SKM-1 treated with dmso at 0.1 percent for 144 hours (cell line): ENCODE measurements at regions not wholly inside any gene's neighbourhood (a gene's known extent, or its start where the extent isn't known, plus 50 kb on each side); places are given as distances from the start of the nearest gene placed in this dataset.

ENCODE experiments used
- DNase-seq: peaks from one replicate; lab custom pipeline; 2025; ENCODE audit not compliant: unreplicated experiment; lab: John Stamatoyannopoulos, UW

DNA sequence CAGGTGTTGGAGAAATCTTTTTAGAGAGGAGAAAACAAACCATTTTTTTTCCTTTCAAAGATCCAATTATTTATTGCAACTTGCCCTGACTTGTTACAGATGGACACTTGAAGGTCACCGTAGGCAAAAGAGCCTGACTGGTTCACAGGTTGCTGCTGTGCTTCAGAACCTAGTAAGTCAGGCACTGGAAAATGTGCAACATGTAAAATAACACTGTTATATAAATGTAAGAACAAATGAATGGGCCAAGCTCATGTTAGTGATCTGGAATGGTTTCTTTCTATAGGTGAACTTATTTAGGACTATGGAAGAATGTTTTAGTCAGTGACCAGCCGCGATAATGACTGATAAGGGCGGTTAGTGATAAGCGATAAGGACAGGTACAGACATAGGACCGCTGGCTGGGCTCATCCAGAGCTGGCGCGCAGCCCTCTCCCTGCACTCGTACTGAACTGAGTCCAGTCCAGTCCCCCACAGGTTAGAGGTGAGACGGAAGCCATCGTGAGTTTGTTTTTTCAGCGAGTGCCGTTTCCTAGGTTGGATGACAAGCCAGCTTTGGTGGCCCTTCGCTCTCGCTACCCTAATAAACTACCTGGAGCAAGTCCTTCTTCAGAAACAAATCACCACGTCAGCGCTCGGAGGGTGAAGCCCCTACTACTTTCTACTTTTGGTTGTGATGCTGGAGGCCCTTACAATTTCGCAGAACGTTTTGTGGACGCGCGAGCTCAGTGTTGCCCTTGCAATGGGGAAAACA, 94.4 kb upstream of the PRDM1 start:
- no peak for DNase-seq

DNA sequence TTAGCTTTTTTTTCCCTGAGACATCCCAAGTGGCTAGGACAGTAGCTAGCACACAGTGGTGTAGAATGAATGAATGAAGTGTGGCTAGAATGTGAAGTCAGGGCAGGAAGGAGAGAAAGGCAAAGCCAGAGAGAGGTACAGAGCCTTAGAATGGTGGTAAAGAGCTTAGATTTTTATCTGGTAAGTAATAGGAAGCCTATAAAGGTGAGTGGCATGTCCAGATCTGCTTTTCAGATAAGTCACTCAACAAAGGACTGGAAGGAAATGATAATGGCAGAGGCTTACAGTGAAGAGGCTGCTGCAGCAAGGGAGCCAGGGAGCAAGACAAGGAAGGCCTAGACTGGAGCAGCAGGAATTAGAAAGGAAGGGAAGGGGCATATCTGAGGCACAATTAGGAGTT, 96.0 kb upstream of the PRDM1 start:
- DNase-seq = no peak

DNA sequence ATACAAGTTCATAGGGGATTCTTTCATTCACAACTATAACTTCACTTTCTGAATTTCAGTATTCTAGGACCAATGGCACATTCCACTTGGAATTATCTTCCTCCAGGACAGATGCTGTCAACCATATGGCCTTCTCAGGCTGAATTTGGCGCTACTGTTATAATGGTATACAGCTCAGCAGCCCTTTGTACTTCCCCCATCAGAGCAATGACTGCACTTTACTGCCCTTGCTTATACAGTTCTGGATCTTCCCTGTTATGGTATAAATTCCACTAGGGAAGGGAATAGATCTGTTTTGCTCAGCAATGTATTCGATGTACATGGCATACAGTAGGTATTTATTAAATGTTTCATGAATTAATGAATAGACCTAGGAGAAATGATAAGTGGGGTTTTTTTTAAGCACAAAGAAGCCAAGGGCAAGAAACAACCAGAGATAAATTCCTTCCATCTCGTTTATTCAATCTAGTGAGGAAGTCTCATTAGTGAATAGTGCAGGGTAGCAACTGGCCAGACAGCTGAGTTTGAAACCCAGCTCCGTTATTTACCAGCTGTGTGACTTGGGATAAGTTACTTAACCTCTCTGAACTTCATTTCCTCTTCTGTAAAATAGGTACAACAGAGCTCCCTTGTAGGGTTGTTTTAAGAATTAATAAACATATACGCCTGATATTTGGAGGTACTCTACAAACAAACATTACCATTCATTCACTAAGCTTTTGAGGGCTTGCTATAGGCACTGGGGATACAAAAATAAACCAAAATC, 97.1 kb upstream of the PRDM1 start:
- no peak for DNase-seq

DNA sequence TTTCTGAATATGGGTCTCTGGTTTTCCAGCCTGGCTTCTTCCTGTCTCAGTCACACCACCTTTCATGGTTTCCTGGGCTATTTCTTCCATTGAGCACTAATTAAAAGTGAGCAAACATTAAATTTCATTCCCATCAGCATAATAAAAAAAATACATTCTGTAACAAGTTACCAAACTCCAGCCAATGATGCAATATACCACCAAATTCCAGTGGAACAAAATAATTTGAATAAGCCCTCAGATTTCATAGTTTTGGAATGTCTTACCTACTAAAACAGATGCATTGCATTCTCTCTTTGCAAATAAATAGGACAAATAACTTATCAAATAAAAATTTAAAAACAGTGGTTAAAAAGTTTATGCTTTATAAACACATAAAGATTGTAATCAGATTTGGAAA, 97.8 kb upstream of the PRDM1 start:
- DNase-seq = no peak

DNA sequence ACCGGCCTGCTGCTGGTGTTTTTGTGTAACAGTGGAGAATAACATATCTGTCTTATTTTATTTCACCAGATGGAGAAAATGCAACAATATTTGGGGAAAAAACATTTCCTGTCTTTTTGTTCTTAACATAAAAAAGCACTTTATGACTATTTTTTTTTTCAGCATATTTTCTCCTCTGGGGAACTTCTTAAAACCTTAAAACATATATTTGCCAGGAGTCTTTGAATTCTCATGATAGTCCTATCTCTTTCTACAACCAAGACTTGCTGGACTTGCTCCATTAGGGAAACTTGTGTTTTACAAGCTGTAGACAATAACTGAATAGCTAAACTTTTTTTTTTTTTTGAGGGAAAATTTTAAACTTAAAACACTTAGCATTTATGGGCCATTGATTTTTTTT, 98.6 kb upstream of the PRDM1 start:
- DNase-seq = no peak

DNA sequence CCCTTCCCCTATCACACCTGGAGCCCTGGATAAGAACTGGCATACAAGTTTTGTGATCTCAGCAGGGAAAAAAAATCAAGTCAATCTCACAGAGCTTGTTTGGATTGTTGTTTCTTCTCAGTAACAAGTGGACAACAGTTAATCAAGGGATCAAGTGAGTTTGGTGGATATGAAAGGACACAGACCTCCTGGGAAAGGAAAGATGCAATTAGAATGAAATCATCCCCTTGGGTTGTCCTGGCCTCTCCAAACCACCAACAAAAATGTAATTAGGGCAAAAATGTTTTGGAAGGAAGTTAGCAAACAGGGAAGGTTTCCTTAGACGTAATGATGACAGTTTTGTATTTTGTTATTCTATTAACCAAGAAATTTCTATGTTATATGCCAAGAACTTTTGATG, 99.1 kb upstream of the PRDM1 start:
- DNase-seq = no peak

DNA sequence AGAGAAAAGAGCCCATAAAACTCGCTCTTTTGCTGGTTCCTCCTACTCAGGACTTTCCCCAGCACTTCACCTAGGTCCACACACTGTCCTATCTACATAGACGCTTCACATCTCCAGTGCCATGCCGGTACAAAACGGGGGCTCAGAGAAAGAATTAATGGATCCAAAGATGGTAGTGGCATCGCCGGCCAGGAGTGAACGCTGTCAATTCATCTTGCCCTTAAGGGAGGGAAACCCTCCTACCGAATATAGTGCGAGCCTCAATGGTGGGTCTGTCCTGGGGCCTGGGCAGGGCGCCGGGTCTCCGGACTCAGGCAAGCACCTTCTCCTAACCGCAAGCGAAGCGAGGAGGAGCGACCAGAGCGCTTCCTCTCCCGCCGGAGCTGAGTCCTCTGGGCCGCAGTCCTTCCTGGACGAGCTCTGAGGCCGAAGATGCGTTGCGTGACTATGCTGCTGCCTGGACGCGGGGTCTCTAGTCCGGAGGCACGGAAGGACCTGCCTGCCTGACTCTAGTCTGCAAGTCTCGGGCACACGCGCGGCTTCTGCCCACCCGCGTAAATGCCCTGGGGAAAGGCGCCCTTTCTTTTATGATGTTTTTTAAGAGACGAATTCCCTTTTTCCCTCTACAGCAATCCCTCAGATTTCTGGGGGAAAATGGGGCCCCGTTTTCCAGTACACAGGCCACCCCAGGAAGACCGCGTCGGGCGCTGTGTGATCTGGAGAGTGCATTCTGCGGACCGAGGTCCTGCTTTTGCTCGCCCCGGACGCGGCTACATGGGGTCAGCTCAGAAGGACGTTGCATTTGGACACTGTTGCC, 100.1 kb upstream of the PRDM1 start:
- no peak for DNase-seq

DNA sequence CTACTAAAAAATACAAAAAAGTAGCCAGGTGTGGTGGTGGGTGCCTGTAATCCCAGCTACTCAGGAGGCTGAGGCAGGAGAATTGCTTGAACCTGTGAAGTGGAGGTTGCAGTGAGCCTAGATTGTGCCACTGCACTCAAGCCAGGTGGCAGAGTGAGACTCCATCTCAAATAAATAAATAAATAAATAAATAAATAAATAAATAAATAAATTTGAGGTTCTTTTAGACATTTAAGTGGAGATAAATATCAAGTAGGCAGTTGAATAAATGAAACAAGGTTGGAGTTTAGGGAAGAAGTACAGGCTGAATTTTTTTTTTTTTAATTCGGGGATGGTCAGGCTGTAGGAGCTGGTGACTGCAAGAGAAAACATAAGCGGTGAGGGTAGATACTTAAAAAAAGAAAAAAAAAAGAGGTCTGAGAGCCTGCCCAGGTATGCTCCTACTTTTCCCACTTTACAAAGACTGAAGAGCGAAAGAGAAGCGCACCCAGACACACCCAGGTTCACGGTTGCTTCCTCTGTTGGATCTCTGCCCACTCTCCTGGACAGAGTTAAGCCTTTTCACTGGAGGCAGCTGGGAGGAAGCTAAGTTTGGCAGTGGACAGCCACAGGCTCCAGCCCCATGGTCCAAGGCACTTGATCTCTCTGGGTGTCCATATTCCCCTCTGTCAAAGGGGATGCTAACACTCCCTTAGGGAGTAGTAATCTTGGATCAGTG, 100.9 kb upstream of the PRDM1 start:
- DNase-seq = no peak

DNA sequence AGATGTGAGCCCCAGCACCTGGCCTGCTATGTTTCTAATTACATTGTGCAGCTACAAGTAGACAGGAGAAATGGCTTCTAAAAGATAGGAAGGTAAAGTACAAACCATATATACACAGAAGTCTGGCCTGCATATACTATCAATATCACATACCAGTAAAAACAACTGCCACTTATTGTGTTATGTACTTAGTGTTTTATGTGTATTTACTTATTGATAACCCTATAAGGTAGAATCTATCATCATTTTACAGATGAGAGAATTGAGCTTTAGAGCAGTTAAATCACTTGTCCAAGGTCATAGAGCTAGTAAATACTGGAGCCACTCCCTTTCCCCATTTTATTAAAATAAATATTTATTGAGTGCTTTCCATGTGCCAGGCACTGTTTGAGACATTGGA, 102.4 kb upstream of the PRDM1 start:
- DNase-seq = no peak

DNA sequence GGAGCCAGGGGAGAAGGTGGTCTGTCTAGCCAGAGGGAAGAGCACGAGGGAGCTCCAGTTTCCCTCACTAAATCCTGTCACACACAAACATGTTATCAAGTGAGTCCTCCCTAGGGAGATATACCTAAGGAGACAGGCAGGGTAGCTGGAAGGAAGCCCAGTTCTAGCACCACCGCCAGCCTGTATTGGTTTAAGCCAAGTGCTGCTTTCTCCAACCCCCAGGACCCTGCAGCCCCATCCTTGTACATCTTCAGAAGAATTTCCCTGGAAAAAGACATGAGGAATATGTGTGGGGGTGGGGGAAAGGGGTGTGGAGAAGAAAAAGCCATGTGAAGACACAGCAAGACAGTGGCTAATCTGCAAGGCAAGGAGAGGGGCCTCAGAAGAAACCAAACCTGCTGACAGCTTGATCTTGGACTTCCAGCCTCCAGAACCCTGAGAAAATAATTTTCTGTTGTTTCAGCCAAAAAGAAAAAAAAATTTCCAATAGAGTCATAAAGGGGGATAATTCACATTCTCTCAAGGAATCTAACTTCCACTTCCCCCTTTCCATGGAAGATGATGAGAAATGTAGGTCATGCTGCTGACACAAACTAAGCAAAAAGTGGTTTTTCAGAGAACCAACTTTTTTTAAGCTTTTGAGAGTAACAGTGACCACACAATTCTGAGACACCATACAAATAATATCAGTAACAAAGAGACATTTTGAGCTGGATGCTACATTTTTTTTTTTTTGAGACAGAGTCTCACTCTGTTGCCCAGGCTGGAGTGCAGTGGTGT, 103.2 kb upstream of the PRDM1 start:
- no peak for DNase-seq

DNA sequence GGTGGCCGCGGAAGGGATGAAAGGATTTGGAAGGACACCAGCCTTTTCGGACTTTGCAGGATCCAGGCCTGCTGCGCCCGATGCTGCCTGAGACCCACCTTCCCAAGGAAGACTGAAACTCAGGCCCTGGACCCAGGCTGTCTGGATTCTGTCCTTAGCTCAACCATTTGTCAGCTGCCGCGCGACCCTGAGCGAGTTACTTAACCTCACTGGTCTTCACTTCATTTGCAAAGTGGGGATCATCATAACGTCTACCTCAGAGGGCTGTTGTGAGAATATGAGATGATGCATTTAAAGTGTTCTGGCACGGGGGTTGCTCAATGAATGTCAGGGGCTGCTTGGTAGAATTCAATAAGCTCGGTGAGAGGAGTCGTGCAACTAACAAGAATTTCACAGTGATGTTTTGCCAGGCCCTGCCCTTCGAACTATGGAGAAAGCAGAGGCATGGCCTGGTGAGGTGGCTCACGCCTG, 104.2 kb upstream of the PRDM1 start:
- DNase-seq = no peak

DNA sequence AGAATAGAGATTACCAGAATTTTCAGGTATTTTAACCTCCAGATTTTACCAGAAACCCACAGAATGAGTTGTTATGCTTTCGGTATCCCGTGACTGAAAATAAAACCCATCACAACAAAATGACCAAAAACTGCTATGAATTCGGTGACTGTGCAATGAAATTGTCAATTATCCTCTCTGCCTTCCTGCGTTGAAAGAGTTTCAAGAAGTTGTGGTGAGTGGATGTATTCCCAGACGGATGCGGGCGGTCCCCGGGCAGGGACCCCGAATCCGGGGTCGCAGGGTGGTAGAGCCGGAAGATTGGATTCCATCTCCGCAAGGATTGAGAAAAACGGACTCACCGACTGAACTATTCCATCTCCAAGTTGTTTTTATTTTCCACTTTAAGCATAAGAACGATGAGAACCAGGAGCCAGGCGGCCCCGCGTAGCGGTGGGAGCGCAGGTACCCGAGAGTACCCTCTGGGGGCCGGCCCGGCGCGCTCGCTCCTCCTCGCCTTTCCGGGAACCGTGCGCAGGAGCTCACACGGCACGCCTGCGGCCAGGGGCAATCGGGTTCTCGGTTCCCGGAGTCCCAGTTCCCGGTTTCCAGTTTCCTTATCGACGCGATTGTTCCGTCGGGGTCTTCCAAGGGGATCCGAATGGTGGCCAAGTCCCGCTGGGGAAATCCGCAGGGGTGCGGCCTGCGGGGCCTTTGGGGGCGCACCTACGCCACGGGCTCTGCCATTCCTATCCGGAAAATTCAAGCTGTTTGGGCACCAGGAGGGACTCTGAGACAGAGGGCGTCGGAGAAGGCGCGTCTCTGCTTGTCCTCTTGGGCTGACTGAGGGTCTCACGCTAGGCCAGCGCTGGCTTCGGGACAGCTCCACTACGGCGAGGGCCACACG, 104.9 kb upstream of the PRDM1 start:
- DNase-seq = no peak

DNA sequence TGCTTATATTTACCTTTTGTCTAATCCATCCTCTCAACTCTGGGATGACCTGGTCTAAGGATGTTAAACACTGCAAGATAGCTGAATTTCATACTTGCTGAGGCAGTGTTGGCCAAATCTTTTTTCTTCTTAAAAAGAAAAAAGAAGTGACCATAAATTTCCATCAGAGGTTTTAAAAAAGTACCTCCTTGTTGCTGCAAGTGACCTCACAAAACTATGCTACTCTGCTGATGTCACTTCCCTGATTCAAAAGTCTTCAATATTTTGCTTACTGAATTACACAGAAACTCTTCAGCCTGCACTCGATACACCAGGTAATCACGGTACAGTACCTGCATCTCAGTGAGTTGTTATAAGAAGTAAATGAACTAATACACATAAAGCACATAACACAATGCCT, 107.2 kb upstream of the PRDM1 start:
- no peak for DNase-seq

DNA sequence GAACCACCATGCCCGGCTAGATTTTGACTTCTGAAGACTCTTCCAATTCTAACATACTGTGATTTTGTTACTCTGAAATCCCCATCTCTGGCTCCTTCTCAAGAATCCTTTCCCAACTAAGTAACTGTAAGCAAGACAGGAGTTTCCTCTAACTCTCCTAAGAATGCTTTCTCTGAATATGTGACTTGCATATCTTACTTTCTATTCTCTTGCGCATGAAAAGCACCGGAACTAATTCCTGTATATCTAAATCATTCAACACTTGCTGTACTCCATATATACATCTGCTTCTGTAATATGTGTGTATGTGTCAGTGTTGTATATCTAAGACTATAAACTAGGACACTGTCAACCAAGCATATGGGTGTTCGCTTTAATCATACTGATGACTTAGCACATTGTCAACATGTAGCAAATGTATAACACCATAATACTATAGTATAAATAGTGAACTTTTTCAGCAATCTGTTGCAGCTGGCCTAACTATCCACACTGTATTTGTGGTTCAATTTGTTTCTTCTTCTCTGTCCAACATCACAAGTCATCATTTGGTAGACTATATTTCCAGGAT, 108.1 kb upstream of the PRDM1 start:
- no peak for DNase-seq

DNA sequence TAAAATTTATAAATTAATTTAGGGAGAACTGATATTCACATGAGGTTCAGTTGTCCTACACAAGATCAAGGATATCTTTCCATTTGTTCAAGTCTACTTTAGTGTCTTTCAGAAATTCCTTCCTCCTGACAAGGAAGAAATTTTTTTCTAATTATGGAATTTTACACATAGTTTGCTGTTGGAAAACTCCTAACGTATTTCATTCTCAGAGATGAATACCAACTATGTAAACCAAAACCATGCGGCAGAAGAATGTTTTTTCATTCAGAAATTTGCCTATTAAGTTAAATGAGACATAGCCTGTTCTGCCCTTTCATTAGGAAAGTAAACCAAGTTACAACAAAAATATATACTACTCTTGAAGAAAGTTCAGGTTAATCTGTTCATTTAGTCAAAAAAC, 111.2 kb upstream of the PRDM1 start:
- no peak for DNase-seq

DNA sequence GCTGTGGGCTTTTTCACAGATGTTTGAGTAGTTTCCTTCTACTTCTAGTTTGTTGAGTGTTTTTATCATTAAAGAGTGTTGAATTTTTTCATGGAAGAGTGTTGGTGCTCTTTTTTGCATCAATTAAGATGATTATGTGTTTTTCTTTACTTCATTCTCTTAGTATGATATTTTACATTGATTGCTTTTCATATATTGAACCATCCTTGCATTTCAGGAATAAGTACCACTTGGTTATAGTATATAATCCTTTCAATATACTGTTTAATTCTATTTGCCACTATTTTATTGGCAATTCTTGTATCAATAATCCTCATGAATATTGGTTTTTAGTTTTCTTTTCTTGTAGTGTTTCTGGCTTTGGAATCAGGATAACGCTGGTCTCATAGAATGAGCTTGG, 113.7 kb upstream of the PRDM1 start:
- DNase-seq = no peak

DNA sequence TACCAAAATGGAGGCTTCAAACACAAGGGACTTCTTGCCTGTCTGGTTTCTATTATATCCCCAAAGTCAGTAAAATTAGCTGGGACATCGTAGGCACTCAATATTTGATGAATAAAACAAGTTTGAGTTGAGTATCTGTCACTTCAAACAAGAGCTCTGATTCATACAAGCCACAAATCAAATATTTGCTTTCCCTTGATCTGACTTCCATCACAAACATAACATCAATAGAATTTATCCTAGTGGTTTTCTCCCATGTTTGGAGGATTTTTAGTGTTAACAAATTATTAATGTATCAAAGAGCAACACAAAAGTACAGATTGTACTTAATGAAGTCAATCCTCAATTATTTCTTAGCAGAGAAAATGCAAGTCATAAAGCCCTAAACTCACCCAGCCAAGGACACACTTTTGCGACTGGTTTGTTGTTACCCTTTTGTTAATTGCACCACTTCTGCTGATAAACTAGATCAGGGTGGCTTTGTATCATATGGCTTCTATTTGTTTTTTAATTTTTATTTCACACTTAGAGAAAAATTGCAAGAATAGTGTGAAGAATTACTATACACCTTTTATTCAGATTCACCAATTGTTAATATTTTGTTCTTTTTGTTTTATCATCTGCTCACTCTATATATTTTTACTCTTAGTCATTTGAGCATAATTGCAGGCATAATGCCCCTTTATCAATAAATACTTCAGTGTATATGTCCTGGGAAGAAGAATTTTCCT, 117.4 kb upstream of the PRDM1 start:
- no peak for DNase-seq

DNA sequence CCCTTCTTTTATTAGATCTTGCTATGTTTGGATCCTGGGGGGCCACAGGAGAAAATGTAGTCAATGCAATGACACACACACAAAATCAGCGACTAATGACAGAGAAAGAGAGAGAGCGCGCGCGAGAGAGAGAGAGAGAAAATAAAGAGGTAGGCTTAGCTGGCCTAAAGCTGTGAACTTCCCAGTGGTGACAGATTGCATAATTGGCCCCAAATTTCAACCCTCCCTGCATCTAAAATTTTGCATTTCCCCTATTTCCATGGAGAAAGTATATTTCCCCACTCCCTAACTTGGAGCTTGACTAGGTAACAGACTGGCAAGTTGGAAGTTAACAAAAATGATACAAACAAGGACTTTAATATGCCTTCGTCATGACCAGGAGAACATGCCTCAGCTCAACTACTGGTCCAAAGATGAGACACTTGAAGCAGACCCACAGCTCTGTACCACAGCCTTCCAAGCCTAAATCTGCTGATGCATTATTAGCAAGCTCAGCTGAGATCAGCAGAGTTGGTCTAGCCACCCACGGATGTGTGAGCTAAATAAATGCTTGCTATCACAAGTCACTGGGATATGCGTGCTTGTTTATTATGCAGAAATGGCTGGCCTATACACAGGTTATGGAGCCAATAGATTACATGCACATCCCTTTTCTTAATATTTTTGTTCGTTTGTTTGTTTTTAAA, 118.1 kb upstream of the PRDM1 start:
- DNase-seq = no peak
